ENCODE measurements at regions not wholly inside any gene's neighbourhood (a gene's known extent, or its start where the extent isn't known, plus 50 kb on each side); places are given as distances from the start of the nearest gene placed in this dataset.
"Not testable (repeated sequence)": the region's sequence is repeated elsewhere in the genome, so short reads cannot be mapped to it uniquely, and the experiment has no call there.

DNA sequence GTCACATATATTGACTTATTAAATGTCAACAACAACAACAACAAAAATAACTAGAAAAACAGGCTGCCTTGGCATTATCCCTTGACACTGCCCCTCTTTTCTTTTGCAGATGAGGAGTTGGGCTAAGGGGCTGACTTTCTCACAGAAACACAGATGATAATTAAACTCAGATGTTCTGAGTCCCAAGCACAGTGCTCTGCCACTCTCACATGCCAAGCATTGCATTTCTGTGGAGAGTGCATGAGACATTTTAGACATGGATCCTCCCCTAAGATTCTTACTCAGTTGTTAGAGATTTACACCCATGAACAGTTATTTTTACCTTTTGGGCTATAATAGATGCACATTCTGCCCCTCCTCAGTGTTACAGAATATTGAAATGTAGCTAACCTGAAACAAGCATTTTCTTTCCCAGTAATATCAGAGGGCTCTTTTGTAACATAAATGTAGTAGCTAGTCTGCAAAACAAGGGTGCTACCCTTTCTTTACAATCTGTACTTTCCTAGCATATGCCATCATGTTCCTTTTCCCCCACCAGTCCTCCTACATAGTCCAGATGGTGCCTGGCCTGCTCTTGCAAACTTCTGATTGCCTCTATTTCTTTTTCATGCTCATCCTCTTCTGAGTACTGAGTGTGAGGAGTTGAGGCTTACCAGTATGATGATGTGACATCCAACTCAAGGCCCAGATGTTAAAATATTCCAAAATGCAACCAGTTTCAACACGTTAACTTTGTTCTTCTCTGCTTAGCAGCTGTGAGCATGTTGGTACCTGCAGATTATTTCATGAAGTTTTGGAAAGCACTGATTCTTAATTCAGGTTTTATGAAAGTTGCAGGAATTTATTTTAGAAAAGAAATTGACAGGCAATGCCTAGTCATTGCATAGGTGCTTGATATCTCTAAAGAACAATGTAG lies 125.0 kb upstream of the ATP2B1 start:
- DNase-seq = no peak

DNA sequence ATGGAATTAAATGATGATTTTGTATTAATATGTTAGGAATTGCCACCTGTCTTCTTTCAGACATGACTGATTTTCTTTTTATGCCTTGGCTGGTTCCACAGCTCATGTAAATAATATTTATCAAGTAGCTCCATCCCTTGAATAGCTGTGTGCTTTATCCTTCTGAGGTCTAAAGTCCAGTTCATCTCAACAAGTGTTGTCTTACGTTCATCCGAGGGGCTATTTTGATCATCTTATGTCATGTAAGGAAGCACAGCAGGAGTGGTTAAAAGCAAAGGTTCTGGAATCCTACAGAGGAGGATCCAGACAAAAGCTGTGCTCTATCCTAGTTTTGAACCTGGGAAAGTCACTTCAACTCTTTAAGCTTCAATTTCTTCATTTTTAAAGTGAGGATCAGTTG lies 123.7 kb upstream of the ATP2B1 start:
- DNase-seq = no peak

DNA sequence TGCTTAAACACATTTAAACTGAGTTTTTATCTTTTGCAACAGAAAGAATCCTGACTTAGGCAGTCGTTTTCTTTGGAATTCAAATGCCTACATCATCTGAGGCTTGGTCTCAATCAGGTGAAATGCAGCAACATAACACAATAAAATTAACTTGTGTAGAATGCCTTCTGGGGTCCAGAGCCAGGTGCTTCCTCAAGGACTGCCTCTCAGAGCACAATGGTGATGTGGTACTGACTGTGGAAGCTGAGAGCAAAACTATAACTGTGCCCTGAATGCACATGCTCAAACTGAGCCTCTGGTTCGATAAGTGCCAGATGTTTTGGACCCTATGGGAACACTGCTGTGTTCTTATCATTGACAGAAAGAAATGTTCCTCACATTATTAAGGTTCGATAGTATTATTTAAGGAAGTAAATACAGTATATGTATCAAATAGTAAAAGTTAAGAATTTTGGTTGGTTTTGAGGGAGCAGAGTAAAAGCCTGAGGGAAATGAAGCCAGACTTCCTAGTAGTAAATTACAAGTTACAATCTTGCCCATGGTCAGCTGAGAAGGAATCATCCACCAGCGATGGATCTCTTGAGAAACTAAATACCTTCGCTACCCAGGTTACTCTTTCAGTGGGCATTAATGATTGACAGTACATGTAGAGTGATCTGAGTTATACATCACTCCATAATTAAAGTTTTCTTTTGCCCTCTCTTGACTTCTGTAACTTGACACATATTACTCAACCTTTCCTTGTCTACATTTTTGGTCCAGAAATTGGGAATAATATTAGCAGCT lies 122.9 kb upstream of the ATP2B1 start:
- DNase-seq = peak; percentile 5

DNA sequence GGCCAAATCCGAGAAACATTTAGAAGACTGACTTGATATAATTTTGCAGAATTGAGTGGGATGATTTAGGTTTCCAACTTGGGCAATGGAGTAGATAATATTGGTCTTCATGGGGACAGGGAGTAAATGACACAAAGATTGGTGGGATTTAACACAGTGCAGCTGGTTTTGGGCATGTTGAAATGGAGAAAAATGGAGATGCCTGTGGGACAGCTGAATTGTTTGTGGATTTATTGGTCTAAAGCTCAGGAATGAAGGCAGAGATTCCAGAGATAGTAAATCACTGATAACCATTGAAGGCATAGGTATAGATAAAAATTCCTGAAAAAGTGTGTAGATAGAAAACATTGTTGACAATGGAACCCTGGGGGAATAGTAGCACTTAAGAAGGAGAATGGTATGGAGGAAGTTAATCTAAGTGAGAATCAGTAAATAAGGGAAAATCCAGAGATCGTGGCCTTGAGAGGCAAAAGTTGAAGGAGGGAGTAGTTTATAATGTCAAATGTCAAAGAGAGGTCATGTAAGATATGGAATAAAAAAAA lies 120.9 kb upstream of the ATP2B1 start:
- DNase-seq = no peak

DNA sequence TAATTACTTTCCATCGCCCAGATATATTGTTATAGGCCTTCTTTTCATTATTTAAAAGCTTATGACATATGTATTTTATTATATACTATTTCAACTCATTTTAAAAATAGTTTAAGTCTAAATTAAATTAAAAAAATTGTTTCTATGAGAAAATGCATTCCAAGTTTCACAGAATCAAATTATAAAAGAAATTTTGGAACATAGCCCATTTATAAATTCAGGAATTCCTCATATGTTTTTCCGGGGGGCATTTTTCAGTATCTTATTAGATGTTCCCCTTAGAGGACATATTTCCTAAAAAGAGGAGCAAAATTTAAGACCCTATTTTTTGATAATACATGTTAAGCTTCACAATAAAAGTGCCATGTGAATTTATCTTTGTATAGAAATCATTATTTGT lies 119.9 kb upstream of the ATP2B1 start:
- no peak for DNase-seq

DNA sequence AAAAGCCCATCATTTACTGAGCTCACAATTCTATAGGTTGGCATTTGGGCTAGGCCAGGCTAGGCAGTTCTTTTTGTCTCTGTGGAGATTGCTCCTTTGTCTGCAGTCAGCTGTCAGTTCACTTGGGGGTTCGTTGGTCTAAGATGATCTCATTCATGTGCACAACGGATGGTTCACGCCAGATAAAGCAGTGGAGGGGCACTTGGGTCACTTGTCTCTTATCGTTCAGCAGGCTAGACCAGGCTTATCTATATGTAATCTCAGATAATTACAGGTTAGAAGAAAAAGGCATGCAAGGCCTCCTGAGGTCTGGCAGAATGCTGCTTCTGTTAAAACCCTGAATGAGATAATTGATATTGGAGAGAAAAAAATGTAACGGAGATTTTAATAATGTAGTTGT lies 119.0 kb upstream of the ATP2B1 start:
- peak; percentile 80 for DNase-seq

DNA sequence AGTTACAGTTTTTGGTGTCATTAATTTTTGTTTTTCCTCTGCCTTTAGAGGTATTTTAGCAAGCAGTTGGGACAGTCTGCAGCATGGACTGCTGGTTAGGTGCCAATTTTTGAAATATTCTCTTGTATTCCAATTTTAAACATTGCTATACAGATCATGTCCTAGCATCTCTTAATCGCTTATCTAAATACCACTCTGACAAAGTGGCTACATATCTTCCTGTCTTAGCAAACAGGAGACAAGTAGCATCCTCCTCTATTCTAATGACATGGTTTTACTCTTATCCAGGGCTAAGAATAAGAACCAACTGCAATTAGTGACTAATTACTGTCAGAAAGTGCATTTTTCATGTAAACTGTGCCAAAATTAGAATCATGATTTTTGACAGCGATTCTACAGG lies 117.8 kb upstream of the ATP2B1 start:
- DNase-seq = no peak

DNA sequence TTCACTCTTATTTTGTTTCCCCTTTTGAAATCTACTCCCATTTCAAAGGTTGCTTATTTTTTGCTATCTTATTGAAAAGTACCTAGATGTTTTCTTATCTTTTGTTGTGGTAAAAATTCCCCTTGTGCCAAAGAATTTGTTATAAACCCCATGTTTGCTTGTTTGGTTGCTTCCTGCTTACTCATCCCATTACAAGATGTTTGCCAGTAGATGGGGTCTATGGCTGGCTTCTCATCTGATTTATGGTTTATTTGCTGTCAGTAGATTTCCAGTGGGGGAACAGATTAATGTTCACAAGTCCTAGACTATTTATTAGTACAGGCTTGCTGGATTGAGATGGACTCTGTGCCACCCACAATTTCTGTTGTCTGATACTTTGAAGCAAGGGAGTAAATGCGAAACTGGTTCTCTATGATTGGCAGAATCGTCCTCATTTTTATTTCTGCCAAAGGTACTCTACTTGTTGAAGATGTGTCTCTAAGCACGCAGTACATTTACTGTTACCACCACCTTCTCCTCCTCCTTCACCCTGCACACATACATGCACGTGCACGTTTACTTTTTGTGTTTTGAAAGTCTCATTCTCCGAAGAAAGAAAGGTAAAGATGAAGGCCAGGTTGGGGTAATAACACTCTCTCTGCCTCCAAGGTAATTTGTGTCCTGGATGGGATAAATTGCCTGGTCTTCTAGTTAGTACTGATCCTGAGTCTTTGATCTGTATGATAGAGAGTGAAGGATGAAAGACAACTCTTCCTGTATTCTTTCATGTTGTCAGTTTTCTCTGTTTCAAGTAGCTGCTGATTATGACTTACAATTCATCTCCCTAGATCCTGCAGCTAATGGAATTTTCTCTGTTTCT lies 117.2 kb upstream of the ATP2B1 start:
- DNase-seq = no peak

DNA sequence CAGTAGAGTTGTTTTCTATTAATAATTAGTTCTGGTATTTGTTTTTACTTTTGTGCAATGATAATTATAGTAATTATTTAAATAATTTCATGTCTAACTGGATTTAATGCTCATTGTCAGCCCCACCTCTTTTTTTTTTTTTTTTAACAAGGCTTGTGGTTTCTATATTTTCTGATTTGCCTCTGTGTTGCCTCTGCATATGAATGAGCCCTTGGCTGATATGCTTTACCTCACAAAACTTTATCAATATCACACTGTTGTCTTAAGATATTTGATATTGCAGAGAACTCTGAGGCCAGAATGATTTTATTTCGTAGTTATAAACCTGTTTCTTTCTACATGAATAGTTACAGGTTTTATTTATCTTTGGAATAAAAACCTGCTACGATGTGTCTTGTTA lies 116.2 kb upstream of the ATP2B1 start:
- no peak for DNase-seq

DNA sequence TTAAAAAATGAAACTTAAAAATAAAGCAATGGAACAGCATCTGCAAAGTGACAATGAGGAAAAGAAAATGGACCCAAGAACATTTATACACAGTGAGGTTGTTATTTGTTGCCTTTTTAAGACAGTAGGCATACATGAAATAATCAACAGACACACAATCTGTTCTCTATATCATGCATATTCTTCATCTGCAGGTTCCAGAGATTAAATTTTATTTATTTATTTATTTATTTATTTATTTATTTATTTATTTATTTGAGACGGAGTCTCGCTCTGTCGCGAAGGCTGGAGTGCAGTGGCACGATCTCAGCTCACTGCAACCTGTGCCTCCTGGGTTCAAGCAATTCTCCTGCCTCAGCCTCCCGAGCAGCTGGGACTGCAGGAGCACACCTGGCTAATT lies 114.4 kb upstream of the ATP2B1 start:
- DNase-seq = not testable (repeated sequence)

DNA sequence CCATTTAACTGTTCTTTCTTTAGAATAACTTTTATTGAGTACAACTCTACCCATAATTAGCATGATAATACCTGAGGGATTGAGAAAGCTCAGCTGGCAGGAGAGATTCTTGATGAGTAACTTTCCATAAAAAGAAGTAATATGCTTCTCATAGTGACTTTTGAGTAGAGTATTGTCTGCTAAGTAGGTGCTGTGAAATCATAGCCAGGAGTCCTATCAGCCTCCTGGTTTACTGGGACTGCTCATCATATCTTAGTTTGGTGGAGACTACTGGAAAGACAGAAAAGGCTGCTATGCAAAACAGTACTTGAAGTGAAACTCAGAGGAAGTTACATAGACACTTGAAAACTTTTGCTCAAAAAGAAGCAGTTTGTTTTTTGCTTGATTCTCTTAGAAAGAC lies 113.3 kb upstream of the ATP2B1 start:
- DNase-seq = no peak

DNA sequence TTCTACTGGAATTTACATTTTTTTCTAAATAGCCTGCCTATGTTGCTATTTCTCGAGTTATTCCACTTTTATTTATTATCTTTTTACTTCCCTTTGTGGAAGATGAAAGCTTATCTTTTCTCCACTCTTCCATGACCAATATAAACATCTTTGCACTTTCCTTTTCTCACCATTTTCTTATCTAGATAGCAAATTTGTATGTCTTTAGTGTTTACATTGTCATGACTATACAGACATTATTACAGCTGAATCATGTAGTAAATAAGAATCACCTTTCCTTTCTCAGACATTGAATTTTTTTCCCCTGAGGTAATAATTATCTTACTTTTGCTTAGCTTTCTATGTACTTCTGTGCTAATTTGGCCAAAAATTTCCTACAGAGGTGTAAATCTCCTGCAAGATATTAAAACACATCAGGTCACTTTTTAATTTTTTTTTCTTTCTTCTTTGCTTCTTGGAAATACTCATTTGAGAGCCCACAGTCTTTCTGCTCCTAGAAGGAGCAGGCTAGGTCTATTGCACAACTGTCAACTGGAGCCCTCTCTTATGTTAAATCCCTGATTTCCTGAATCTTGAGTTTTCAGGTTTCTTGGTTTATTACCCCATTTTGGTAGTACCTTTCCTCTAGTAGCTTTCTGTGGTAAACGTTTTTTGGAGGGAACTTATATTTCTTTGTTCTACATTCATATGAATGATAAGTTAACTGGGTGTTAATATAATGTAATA lies 109.0 kb upstream of the ATP2B1 start:
- no peak for DNase-seq

DNA sequence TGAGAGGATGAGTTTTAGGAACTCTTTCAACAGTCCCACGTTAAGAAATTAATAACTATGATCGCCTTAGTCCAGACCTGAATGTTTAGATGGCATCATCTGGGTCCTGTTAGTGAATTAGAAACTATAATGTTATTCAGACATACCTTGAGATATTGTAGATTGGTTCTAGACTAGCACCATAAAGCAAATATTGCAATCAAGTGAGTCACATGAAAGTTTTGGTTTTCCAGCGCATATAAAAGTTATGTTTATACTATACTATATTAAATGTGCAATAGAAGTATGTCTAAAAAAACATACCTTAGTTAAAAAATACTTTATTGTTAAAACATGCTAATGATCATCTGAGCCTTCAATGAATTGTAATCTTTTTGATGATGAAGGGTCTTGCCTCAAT lies 106.6 kb upstream of the ATP2B1 start:
- no peak for DNase-seq

DNA sequence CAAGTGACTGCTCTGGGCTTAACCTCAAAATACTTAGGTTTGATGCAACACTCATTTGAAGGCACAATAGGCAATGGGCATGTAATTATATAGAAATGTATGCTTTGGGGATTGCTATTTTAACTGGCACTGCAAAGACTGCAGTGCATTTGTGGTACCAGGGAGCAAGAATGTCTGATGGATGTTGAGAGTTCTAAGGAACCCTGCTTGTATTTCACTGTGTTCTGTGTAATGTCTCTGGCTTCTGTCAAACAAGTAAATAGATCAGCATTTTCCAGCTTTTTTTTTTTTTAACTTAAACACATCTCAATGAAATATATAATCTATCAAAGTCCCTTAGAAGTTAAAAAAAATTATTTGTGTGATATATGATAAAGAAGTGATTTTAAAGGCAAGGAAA lies 94.8 kb upstream of the ATP2B1 start:
- no peak for DNase-seq

DNA sequence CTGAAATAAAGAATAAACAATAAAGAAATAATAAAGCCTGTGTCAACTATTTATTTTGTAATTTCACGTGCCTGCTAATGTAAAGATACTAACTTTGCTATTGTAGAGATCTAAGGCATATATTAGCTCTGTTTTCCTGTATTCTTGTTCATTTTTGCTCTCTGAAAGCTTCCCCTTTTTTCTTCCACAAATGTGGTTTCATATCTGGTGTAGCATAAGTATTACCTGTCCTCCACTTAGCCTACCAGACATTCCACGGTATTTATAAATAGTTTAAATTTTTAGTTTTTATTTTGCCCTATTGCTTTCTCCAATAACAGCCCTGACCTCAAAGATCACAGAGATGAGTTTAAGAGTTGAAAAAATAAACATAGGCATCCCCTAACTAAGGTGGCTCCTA lies 92.6 kb upstream of the ATP2B1 start:
- DNase-seq = no peak

DNA sequence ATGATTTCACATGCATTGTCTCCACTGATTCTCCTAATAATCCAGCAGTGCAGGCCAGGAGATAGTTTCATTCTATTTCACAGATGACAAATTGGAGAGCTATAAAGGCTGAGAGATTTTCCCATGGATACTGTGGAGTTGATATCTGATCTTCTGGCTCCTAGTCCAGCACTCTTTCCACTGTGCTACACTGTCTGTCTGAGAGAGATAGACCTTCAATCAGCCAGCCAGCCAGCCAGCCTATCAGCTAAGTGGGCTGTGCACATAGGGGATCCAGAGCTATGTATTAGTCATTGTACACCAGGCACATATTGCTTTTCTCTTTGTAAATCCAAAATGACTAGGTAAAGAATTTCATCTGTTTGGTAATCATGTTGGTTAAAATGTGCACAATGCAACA lies 91.8 kb upstream of the ATP2B1 start:
- no peak for DNase-seq

DNA sequence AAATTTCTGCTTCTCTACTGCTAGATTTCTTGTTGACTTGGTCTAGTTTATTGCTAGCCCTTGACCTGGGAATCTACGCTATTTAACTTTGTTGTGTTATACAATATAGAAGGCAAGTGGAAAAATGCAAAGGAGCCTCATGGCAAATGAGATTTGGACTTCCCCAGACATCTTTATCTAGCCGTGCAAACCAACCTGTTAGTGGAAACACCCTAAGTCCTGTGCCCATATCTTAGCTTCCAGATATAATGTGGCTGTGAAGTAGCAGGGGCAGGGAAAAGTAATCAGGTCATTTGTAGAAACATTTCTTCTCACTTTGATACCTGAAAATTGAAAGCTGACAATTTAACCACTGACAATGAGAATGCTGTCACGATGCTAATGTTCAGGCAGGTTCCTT lies 90.7 kb upstream of the ATP2B1 start:
- no peak for DNase-seq

DNA sequence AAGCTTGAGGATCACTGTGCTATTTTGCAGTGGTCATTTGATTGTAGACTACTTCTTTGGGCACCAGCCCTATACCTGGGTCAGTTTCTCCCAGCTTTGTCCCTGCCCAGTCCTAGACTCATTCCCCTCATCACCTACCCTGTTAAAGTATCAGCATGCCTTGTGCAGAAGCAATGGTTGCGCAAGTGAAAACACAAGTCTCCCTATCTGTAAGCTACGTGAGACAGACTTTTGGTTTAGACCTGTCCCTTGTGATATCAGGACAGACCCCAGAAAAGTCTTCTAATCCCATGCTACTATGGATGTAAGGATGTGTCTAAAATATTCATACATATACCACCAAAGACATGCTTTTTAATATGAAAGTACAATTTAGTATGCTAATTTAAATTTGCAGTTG lies 88.8 kb upstream of the ATP2B1 start:
- no peak for DNase-seq

DNA sequence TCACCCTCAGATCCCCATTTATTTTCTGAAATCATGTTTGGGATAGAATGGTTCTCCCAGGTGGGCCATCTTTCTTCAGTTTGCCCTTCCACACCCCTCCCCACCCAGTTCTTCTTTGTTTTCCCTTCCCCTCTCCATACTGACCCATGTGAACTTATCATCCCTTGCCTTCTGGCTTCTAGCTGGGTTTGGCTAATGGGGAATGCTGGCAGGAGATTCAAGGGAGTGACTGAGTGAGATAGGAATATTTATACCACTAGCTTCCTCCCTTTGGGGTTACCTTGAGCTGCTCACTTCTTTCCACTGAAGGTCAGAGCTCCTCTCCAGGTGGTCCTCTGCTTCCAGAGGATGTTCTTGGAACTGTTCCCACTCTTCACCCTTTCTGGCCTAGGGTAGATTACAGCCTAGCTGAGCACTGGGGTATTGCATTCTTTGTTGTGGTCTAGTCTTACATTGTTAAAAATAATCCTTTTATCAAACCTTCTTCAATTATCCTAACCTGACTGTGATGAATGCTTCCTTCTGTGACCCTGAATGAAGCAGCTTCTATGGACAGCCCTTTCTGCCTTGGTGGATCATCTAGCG lies 88.3 kb upstream of the ATP2B1 start:
- DNase-seq = no peak

DNA sequence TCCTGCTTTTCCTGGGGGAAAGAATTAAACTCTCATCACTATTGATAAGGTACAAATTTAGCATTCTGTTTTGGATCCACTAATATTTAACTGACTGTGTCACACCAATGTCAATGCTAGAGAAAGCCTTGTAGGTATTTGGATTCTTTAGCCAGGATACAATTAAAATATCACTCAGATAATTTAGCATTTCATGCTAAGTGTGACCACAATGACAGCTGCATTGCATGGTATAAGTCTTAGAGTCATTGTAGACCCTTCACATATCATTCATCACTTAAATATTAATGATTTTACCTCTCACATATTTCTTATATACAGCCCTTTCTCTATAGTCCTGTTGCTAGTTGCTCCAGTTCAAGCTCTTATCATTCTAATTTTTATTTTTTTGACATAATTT lies 85.3 kb upstream of the ATP2B1 start:
- no peak for DNase-seq

DNA sequence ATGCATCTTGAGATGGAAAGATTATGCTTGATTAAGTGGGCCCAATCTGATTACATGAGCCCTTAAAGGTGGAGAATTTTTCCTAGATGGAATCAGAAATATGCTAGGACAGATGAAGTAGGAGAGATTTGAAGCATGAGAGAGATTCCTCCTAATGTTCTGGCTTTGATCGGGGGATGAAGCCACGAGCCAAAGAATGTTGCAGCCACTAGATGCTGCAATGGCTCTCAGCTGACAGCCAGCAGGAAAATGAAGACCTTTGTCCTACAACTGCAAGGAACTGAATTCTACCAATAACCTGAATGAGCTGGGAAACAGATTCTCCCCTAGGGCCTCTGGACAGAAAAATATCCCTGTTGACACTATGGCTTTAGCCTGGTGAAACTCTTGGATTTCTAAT lies 82.6 kb upstream of the ATP2B1 start:
- no peak for DNase-seq

DNA sequence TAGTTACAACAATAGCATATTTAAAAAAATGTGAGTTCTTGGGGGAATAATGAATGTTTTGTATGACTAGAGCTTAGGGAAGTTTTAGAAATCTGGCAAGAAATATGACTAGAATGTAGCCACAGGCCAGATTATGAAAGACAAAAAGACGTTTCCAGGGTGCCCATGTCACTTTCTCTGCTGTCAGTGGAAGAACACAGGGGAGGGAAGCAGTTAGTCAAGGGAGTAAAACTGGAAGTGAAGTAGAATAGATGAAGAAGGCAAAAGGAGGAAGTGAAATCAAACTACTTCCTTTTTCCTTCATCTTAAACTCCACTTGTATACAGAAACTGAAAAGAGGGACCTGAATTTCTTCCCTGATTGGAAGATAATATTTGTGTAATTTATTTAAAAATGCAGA lies 81.2 kb upstream of the ATP2B1 start:
- no peak for DNase-seq

Measured in NCI-H345 (cell line).